B cell (primary cell): ENCODE measurements at regions not wholly inside any gene's neighbourhood (a gene's known extent, or its start where the extent isn't known, plus 50 kb on each side); places are given as distances from the start of the nearest gene placed in this dataset.

ENCODE experiments used
- EZH2 ChIP-seq: IDR thresholded peaks from 2 replicates; pipeline ENCODE4 v1.6.1; 2012; ENCODE audit warnings: borderline replicate concordance, low read depth, mild to moderate bottlenecking, moderate library complexity, low read length; ENCODE audit not compliant: insufficient read depth, poor library complexity, severe bottlenecking
- TF ChIP-seq, protein P1 (sequence below): fragments of 200-600 bp; IDR thresholded peaks from one replicate; pipeline ENCODE4 v1.8.0; 2022; ENCODE audit warnings: antibody characterized with exemption, mild to moderate bottlenecking

DNA sequence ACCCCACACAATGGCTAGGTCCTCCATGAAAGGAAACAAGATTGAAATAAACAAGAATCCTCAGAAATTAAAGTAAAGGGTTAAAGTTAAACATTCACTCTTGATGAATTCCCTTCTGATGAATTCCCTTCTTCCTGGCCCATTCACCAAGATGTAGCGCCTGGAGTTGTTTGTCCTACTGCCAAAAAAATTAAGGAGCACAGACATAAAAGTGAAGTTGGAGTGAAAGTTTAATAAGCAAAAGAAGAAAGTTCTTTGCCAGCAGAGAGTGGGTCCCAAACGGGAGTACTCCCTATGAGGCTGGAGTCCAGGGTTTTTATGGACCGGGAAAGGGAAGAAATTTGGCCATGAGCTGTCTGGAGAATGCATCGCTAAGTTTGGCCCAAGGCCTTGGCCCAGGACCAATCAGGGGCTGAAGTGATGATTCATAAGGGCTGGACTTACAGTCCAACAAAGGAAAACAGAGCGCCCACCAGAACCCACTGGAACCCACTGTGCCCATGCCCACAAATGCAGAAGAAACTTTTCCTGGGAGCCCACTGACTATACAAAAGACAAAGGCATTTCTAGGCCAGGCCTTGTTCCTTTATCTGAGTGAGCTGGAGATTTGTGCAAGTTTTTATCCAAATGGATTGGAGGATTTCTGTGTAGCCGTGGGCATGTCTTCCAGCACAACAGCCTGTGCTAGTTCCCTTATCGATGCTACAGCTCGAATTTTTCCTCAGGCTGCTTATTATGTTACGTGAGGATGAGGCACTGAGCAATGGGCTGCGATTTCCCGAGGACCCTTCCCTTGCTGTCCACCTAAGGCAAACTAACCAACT, 1561.6 kb downstream of the OTOL1 start:
- TF ChIP-seq, protein P1, sequence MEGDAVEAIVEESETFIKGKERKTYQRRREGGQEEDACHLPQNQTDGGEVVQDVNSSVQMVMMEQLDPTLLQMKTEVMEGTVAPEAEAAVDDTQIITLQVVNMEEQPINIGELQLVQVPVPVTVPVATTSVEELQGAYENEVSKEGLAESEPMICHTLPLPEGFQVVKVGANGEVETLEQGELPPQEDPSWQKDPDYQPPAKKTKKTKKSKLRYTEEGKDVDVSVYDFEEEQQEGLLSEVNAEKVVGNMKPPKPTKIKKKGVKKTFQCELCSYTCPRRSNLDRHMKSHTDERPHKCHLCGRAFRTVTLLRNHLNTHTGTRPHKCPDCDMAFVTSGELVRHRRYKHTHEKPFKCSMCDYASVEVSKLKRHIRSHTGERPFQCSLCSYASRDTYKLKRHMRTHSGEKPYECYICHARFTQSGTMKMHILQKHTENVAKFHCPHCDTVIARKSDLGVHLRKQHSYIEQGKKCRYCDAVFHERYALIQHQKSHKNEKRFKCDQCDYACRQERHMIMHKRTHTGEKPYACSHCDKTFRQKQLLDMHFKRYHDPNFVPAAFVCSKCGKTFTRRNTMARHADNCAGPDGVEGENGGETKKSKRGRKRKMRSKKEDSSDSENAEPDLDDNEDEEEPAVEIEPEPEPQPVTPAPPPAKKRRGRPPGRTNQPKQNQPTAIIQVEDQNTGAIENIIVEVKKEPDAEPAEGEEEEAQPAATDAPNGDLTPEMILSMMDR: no peak
- no peak for TF ChIP-seq EZH2
